ENCODE measurements at regions not wholly inside any gene's neighbourhood (a gene's known extent, or its start where the extent isn't known, plus 50 kb on each side); places are given as distances from the start of the nearest gene placed in this dataset.
"Not testable (repeated sequence)": the region's sequence is repeated elsewhere in the genome, so short reads cannot be mapped to it uniquely, and the experiment has no call there.

DNA sequence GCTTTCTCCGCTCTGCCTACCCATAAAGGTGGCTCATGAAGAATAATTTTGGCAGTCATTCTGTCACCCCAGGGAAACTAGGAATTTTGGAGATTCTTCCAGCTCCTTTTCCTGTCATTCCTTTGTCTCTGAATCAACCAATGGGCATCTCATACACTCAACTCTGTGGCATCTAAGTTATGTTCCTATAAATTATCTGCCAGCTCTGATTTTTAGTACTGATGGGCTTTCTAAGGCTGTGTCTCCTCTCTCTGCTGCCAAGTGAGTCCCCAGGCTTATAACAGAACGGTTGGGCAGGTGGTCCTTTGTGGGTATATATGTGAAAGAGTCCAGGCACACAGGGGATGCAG, 226.8 kb downstream of the NMUR2 start:
- Mint-ChIP-seq H3K36me3 (ENCODE audit: unreplicated experiment) (no peaks in the 10 kb centered on the region), H3K9me3 (ENCODE audit: unreplicated experiment) (no peaks in the 10 kb centered on the region), H3K27me3 (ENCODE audit: unreplicated experiment) (peaks cover 3% of the 10 kb centered on the region), H3K27ac (ENCODE audit: unreplicated experiment) (no peak overlapping the region), H3K4me1 (ENCODE audit: unreplicated experiment) (peaks cover 3% of the 10 kb centered on the region), H3K4me3 (ENCODE audit: unreplicated experiment) (no peak overlapping the region)
- TF ChIP-seq, protein P1, sequence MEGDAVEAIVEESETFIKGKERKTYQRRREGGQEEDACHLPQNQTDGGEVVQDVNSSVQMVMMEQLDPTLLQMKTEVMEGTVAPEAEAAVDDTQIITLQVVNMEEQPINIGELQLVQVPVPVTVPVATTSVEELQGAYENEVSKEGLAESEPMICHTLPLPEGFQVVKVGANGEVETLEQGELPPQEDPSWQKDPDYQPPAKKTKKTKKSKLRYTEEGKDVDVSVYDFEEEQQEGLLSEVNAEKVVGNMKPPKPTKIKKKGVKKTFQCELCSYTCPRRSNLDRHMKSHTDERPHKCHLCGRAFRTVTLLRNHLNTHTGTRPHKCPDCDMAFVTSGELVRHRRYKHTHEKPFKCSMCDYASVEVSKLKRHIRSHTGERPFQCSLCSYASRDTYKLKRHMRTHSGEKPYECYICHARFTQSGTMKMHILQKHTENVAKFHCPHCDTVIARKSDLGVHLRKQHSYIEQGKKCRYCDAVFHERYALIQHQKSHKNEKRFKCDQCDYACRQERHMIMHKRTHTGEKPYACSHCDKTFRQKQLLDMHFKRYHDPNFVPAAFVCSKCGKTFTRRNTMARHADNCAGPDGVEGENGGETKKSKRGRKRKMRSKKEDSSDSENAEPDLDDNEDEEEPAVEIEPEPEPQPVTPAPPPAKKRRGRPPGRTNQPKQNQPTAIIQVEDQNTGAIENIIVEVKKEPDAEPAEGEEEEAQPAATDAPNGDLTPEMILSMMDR (IDR thresholded peaks at IDR 0.05), result no peak
- DNase-seq (ENCODE audit: extremely low spot score, unreplicated experiment), result no peak

DNA sequence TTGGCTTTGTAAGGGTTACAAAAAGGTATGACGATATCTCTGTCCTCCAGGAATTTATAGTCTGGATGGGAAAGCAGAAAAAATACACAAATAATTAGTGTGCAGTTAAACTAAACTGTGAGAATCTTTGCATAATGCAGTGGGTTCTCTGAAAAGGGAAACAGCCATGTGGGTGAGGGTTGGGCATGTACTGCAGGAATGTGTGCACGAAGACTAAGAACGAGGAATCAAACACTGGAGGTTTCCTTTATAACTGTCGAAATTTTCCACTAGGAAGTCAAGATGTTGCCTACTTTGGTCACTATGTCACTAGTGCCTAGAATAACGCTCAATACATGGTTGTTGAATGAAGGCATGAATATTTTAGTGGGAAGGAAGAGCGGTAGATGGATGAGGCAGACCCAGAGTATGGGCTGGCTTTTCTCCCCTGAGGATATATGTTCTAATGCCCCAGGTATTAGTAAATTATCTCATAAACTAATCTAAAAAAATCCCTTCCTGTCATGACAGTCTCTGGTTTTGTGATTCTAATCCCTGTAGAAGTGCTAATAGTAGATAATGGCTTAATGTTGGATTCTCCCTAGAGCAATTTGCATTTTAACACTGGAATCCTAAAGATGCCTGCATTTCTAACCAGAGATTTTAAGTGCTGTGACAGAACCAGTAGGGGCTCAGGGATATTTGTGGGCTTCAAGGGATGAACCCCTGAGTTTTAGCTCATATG, 227.3 kb downstream of the NMUR2 start:
- TF ChIP-seq, protein P1 (IDR thresholded peaks at IDR 0.05), result no peak
- Mint-ChIP-seq H3K9me3 (ENCODE audit: unreplicated experiment) (no peaks in the 10 kb centered on the region), H3K4me1 (ENCODE audit: unreplicated experiment) (peaks cover 3% of the 10 kb centered on the region), H3K27ac (ENCODE audit: unreplicated experiment) (no peak overlapping the region), H3K27me3 (ENCODE audit: unreplicated experiment) (peaks cover 3% of the 10 kb centered on the region), H3K36me3 (ENCODE audit: unreplicated experiment) (no peaks in the 10 kb centered on the region), H3K4me3 (ENCODE audit: unreplicated experiment) (no peak overlapping the region)
- no peak for DNase-seq (ENCODE audit: extremely low spot score, unreplicated experiment)

GRCh38 chr5:152171888-152172287, 233.2 kb downstream of the NMUR2 start:
- no peak overlapping the region for H3K4me3 Mint-ChIP-seq (ENCODE audit: unreplicated experiment)
- H3K27ac Mint-ChIP-seq (ENCODE audit: unreplicated experiment), result no peak overlapping the region
- TF ChIP-seq, protein P1 (IDR thresholded peaks at IDR 0.05), result no peak
- DNase-seq (ENCODE audit: extremely low spot score, unreplicated experiment), result no peak
- H3K4me1 Mint-ChIP-seq (ENCODE audit: unreplicated experiment), result no peaks in the 10 kb centered on the region
- no peaks in the 10 kb centered on the region for H3K9me3 Mint-ChIP-seq (ENCODE audit: unreplicated experiment)
- no peaks in the 10 kb centered on the region for H3K36me3 Mint-ChIP-seq (ENCODE audit: unreplicated experiment)
- peaks cover 3% of the 10 kb centered on the region for H3K27me3 Mint-ChIP-seq (ENCODE audit: unreplicated experiment)

DNA sequence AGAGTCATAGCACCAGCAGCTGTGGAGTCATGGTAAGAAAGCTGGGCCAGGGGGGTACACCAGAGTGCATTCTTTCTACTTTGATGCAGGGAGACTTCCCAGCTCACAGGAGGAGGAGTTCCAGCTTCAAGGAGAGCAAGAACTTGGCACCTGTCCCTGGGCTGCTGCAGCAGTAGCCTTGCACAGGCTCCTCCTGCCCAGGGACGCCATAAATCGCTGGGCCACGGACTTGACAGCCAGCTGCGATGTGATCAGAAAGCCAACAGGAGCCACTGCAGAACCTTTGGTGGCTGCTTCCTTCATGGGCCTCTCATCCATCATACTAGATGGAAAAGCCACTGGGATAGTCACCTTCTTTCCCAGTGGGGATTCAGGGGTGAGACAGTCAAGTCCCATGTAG, 234.7 kb downstream of the NMUR2 start:
- TF ChIP-seq, protein P1 (IDR thresholded peaks at IDR 0.05), result no peak
- no peak overlapping the region for H3K27ac Mint-ChIP-seq (ENCODE audit: unreplicated experiment)
- H3K27me3 Mint-ChIP-seq (ENCODE audit: unreplicated experiment), result peaks cover 3% of the 10 kb centered on the region
- H3K9me3 Mint-ChIP-seq (ENCODE audit: unreplicated experiment), result no peaks in the 10 kb centered on the region
- H3K4me3 Mint-ChIP-seq (ENCODE audit: unreplicated experiment), result no peak overlapping the region
- H3K36me3 Mint-ChIP-seq (ENCODE audit: unreplicated experiment), result no peaks in the 10 kb centered on the region
- H3K4me1 Mint-ChIP-seq (ENCODE audit: unreplicated experiment), result no peaks in the 10 kb centered on the region
- DNase-seq (ENCODE audit: extremely low spot score, unreplicated experiment), result no peak

- DNase-seq (ENCODE audit: extremely low spot score, unreplicated experiment), result no peak
- H3K36me3 Mint-ChIP-seq (ENCODE audit: unreplicated experiment), result no peaks in the 10 kb centered on the region
- H3K4me3 Mint-ChIP-seq (ENCODE audit: unreplicated experiment), result no peak overlapping the region
- H3K9me3 Mint-ChIP-seq (ENCODE audit: unreplicated experiment), result no peaks in the 10 kb centered on the region
- H3K27ac Mint-ChIP-seq (ENCODE audit: unreplicated experiment), result no peak overlapping the region
- TF ChIP-seq, protein P1 (IDR thresholded peaks at IDR 0.05), result no peak
- peaks cover 2% of the 10 kb centered on the region for H3K27me3 Mint-ChIP-seq (ENCODE audit: unreplicated experiment)
- no peaks in the 10 kb centered on the region for H3K4me1 Mint-ChIP-seq (ENCODE audit: unreplicated experiment)
Measured at GRCh38 chr5:152164860-152165259, 240.2 kb upstream of the GLRA1 start.

DNA sequence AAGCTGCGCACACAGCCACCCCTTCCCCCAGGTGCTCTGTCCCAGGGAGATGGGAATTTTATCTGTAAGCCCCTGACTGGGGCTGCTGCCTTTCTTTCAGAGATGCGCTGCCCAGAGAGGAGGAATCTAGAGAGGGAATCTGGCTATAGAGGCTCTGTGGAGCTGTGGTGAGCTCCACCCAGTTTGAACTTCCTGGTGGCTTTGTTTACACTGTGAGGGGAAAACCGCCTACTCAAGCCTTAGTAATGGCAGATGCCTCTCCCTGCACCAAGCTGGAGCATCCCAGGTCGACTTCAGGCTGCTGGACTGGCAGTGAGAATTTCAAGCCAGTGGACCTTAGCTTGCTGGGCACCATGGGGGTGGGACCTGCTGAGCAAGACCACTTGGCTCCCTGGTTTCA, 235.2 kb upstream of the GLRA1 start:
- not testable (repeated sequence) for H3K27ac Mint-ChIP-seq (ENCODE audit: unreplicated experiment); H3K27me3 Mint-ChIP-seq (ENCODE audit: unreplicated experiment); DNase-seq (ENCODE audit: extremely low spot score, unreplicated experiment); H3K9me3 Mint-ChIP-seq (ENCODE audit: unreplicated experiment); H3K36me3 Mint-ChIP-seq (ENCODE audit: unreplicated experiment); H3K4me1 Mint-ChIP-seq (ENCODE audit: unreplicated experiment); H3K4me3 Mint-ChIP-seq (ENCODE audit: unreplicated experiment)

DNA sequence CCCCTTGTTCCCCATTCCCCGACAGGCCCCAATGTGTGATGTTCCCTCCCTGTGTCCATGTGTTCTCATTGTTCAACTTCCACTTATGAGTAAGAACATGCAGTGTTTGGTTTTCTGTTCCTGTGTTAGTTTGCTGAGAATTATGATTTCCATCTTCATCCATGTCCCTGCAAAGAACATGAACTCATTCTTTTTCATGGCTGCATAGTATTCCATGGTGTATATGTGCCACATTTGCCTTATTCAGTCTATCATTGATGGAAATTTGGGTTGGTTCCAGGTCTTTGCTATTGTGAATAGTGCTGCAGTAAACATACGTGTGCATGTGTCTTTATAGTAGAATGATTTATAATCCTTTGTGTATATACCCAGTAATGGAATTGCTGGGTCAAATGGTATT, 229.8 kb upstream of the GLRA1 start:
- not testable (repeated sequence) for H3K36me3 Mint-ChIP-seq (ENCODE audit: unreplicated experiment); H3K27ac Mint-ChIP-seq (ENCODE audit: unreplicated experiment); H3K4me1 Mint-ChIP-seq (ENCODE audit: unreplicated experiment); H3K4me3 Mint-ChIP-seq (ENCODE audit: unreplicated experiment); H3K27me3 Mint-ChIP-seq (ENCODE audit: unreplicated experiment); H3K9me3 Mint-ChIP-seq (ENCODE audit: unreplicated experiment); DNase-seq (ENCODE audit: extremely low spot score, unreplicated experiment)

Measured in osteocyte (in vitro differentiated cells).